Astrocyte (in vitro differentiated cells and primary cell): ENCODE measurements at regions not wholly inside any gene's neighbourhood (a gene's known extent, or its start where the extent isn't known, plus 50 kb on each side); places are given as distances from the start of the nearest gene placed in this dataset.

Experiments
- CTCF ChIP-seq: IDR thresholded peaks from 2 replicates; pipeline ENCODE4 v1.5.1; 2011; ENCODE audit warnings: low read depth, mild to moderate bottlenecking, inconsistent platforms, low read length, moderate library complexity; ENCODE audit not compliant: insufficient read depth
- EZH2 ChIP-seq: IDR thresholded peaks from 2 replicates; pipeline ENCODE4 v1.6.1; 2012; ENCODE audit warnings: mild to moderate bottlenecking, low read length, inconsistent platforms; ENCODE audit not compliant: insufficient read depth

- TF ChIP-seq CTCF = no peak
- TF ChIP-seq EZH2 = no peak
Measured at GRCh38 chr4:31275906-31276305, 555.7 kb downstream of the PCDH7 start.
